ENCODE measurements at regions not wholly inside any gene's neighbourhood (a gene's known extent, or its start where the extent isn't known, plus 50 kb on each side); places are given as distances from the start of the nearest gene placed in this dataset.

DNA sequence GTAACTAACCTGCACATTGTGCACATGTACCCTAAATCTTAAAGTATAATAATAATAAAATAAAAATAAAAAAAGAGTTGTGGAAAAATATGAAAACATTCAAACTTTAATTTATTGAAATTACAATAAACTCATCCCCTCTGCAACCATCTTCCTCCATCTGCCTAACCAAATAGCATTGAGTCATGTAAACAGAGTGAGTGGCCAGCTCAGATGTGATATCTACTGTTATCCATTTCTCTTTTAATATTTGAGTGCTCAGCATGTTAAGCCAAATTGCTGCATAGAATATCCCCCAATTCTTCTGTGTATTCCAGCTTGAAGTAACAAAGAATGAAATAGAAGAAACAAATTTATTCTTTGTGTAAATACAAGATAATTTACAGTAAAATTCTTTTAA is 124.4 kb upstream of the HMHB1 start:
- TF ChIP-seq, protein P1, sequence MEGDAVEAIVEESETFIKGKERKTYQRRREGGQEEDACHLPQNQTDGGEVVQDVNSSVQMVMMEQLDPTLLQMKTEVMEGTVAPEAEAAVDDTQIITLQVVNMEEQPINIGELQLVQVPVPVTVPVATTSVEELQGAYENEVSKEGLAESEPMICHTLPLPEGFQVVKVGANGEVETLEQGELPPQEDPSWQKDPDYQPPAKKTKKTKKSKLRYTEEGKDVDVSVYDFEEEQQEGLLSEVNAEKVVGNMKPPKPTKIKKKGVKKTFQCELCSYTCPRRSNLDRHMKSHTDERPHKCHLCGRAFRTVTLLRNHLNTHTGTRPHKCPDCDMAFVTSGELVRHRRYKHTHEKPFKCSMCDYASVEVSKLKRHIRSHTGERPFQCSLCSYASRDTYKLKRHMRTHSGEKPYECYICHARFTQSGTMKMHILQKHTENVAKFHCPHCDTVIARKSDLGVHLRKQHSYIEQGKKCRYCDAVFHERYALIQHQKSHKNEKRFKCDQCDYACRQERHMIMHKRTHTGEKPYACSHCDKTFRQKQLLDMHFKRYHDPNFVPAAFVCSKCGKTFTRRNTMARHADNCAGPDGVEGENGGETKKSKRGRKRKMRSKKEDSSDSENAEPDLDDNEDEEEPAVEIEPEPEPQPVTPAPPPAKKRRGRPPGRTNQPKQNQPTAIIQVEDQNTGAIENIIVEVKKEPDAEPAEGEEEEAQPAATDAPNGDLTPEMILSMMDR (IDR thresholded peaks at IDR 0.05) = no peak
- no peak for DNase-seq (ENCODE audit: low spot score)
- no peak for ATAC-seq (ENCODE audit: low FRiP score)

DNA sequence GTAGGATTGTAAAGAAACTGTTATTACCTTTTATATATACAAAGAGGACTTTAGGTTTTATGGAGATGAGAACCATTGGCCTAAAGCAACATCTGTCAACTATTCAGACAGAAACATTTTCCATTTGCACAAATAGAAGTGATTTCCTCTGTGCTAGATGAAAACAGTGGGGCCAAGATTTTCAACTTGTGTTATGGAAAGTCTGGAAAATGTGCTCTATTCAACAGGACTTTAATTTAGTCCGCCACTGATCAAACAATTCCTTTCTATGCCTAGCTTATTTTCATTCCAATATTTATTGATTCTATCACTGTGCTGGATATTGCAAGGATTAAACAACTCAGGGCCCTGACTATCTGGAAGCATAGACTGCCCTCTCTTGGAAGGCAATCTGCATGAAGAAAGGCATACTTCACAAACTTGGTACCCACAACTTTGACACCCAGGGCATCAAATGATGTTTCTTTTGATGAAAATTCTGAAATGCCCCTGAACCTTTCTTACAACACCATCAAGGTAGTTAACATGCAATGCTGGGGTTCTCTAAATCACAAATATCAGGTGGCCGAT is 126.6 kb upstream of the HMHB1 start:
- DNase-seq (ENCODE audit: low spot score) (no peak), ATAC-seq (ENCODE audit: low FRiP score) (no peak)
- TF ChIP-seq, protein P1 (IDR thresholded peaks at IDR 0.05) = no peak

DNA sequence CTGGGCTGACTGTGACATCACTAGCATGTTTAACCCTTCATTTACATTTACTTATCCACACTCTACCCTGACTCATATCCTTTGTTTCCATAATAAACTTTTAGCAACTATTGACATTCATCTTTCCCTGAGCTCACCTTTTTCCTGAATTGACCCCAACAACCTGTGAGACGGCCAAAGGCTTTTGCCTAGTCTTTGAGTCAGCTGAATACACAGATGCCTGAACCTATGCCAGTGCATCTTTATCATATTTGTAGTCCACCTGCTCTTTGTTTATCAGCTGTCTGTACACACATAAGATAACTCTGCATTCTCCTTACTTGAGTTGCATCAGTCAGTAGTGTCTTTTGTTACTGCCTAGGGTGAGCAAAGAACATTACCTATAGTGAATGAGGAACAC is 128.5 kb upstream of the HMHB1 start:
- ATAC-seq (ENCODE audit: low FRiP score) (no peak), DNase-seq (ENCODE audit: low spot score) (no peak)
- TF ChIP-seq, protein P1 (IDR thresholded peaks at IDR 0.05) = no peak

DNA sequence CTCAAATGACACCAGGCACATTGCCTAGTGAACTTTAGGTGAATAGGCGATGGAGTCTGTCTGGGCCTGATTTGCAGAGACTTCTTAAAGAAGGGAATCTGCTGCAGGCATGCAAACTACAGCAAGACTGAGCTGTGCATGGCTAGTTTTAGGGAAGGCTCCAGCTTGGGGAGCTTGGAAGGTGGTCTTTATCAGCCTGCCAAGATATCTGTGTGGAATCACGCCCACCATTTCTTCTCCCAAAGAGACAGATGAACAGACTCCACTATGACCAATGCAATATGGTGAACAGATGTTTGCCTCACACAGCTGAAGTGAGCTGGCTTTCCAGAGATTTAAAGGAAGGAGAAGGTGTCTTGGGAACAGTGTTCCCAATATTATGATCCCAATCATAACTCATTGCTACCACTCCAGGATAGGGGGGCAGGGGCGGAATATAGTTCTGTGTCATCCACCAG is 129.0 kb upstream of the HMHB1 start:
- no peak for ATAC-seq (ENCODE audit: low FRiP score)
- TF ChIP-seq, protein P1 (IDR thresholded peaks at IDR 0.05) = no peak
- DNase-seq (ENCODE audit: low spot score) = no peak

DNA sequence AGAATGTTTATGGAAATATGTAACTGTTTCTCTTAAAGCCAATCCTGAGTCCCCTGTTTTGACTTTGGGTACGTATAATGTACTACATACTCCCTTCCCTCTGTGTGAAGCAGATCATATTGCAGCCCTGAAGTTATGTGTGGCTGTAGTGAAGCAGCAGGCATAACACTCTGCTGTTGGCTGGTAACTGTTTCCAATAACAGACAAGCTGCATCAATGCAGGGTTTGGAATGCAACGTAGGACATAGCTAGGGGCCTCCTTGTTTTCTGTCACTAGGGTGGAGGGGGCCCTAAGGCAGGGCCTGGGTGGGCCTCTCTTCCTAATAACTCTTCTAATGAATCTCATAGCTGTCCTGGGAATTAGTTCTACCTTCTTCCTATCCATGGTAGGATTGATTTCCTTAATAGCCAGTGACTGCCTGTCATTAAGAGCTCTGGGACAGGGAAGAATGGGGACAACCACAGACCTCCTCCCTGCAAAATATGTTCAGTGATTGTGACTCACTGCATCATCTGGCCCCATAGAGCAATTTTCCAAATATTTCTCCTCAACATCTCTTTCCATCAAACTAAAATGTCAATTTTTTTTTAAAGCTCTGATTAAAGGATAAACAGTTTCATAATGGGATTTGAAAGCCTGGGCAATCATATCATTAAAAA is 129.6 kb upstream of the HMHB1 start:
- DNase-seq (ENCODE audit: low spot score) (no peak), ATAC-seq (ENCODE audit: low FRiP score) (no peak)
- TF ChIP-seq, protein P1 (IDR thresholded peaks at IDR 0.05) = no peak

DNA sequence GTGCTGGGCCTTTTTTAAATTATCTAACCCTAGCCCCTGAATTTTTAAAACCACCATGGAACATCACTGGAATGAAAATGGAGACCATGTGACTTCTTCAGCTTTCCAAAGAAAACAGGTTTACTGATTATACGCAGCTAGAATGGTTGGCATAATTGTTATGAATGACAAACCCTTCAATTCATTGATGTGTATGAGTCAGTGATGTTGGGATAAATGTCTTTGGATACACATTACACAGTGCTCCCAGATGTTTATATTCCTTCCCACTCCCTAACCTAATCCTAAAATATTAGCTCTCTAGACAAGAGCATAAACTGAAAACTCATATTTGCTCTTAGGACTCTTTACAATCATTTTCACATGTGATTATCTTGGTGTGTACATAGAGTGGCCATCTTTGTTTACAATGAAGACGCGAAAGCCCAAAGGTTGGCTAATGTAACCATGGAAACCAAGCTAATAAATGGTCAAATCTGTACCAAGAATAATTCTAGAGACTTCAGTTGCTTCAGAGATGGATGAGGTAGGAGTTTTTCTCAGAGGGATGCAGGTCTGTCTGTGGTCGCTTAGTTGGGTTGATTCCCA is 131.2 kb upstream of the HMHB1 start:
- ATAC-seq (ENCODE audit: low FRiP score) (no peak), DNase-seq (ENCODE audit: low spot score) (no peak)
- TF ChIP-seq, protein P1 (IDR thresholded peaks at IDR 0.05) = no peak

DNA sequence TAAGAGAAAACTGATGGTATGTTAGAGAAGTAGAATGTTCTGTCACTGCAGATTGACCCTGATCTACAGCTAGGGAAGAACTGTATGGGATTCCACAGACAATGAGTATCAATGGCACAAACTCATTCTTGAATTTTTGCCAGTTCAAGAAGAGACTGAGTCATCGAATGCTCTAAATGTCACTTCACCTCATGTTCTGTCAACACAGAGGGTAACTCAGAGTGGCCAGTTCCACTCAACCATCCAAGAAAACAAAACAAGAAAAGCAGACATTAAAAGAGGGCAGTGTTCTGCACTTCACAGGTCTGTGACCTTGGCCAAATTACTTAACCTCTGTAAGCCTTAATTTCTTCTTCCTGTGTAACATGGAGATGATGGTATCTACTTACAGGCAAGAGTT is 132.2 kb upstream of the HMHB1 start:
- ATAC-seq (ENCODE audit: low FRiP score) = no peak
- no peak for DNase-seq (ENCODE audit: low spot score)
- TF ChIP-seq, protein P1 (IDR thresholded peaks at IDR 0.05) = no peak
